ENCODE measurements at regions not wholly inside any gene's neighbourhood (a gene's known extent, or its start where the extent isn't known, plus 50 kb on each side); places are given as distances from the start of the nearest gene placed in this dataset.

DNA sequence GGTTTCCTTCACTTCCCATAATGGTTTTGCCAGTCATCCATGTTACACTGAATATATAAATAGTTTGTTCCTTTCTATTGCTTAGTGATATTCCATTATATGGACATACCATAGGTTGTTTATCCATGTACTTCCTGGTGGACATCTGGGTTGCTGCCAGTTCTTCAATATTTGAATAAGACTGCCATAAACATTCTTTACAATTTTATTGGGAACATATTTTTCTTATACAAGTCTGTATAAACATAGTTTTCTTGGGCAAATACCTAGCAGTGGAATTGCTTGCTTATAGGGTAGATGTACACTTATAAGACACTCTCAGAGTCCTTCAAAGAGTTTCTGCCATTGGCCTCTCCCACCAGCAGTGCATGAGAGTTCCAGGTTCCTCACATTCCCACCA, 231.4 kb downstream of the OPA1 start (continued):
- TF ChIP-seq, protein P1, sequence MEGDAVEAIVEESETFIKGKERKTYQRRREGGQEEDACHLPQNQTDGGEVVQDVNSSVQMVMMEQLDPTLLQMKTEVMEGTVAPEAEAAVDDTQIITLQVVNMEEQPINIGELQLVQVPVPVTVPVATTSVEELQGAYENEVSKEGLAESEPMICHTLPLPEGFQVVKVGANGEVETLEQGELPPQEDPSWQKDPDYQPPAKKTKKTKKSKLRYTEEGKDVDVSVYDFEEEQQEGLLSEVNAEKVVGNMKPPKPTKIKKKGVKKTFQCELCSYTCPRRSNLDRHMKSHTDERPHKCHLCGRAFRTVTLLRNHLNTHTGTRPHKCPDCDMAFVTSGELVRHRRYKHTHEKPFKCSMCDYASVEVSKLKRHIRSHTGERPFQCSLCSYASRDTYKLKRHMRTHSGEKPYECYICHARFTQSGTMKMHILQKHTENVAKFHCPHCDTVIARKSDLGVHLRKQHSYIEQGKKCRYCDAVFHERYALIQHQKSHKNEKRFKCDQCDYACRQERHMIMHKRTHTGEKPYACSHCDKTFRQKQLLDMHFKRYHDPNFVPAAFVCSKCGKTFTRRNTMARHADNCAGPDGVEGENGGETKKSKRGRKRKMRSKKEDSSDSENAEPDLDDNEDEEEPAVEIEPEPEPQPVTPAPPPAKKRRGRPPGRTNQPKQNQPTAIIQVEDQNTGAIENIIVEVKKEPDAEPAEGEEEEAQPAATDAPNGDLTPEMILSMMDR (conservative IDR thresholded peaks at IDR 0.05; ENCODE audit: low read depth in 2 of 2), result no peak
- TF ChIP-seq STAT1 (IDR thresholded peaks at IDR 0.05; ENCODE audit: unreplicated experiment), result no peak

DNA sequence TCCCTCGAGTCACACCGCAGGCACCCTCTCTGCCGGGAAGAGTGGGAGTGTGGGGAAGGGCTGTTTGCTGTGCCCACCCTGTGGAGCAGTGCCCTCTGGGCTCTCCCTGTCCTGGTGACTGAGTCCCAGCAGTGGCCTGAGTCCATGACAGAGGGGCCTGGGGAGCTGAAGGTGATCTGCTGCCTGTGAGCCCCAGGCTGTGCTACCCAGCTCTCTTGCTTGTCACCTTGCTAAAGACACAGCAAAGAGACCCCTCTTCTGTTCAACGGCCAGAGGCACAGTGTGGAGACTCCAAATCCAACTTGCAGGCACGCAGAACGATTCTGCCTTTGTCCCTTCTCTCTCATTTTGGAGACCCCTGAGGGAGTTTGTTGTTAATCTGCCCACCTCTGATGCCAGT, 232.6 kb downstream of the OPA1 start:
- H3K4me3 Mint-ChIP-seq, result no peak overlapping the region
- DNase-seq (ENCODE audit: low spot score), result no peak
- peaks cover 42% of the 10 kb centered on the region for H3K4me1 Mint-ChIP-seq
- H3K4me1 ChIP-seq (ENCODE audit: insufficient read depth), result peaks cover 24% of the 10 kb centered on the region
- H3K4me3 ChIP-seq, result no peak overlapping the region
- H3K9me2 ChIP-seq (ENCODE audit: insufficient read depth), result no peaks in the 10 kb centered on the region
- peaks cover 6% of the 10 kb centered on the region for H3K27me3 Mint-ChIP-seq (ENCODE audit: insufficient read depth, low read depth, poor library complexity)
- no peaks in the 10 kb centered on the region for H3K9me3 Mint-ChIP-seq
- H2AFZ ChIP-seq, result peak overlapping the region; percentile 76; the same call in 1 of the 2 replicates
- H3F3A ChIP-seq (replicated peaks; ENCODE audit: low read depth), result no peaks in the 10 kb centered on the region
- H3K4me2 ChIP-seq, result no peak overlapping the region
- H3K27me3 ChIP-seq (ENCODE audit: insufficient read depth), result no peaks in the 10 kb centered on the region
- H3K27ac ChIP-seq (ENCODE audit: low read depth), result no peak overlapping the region
- peaks cover 5% of the 10 kb centered on the region; the same call in 1 of the 3 replicates for H3K36me3 Mint-ChIP-seq (ENCODE audit: low read depth)
- no peak overlapping the region for H3K27ac Mint-ChIP-seq
- no peak for TF ChIP-seq EZH2phosphoT487 (IDR thresholded peaks at IDR 0.05; ENCODE audit: unreplicated experiment)
- TF ChIP-seq, protein P2, sequence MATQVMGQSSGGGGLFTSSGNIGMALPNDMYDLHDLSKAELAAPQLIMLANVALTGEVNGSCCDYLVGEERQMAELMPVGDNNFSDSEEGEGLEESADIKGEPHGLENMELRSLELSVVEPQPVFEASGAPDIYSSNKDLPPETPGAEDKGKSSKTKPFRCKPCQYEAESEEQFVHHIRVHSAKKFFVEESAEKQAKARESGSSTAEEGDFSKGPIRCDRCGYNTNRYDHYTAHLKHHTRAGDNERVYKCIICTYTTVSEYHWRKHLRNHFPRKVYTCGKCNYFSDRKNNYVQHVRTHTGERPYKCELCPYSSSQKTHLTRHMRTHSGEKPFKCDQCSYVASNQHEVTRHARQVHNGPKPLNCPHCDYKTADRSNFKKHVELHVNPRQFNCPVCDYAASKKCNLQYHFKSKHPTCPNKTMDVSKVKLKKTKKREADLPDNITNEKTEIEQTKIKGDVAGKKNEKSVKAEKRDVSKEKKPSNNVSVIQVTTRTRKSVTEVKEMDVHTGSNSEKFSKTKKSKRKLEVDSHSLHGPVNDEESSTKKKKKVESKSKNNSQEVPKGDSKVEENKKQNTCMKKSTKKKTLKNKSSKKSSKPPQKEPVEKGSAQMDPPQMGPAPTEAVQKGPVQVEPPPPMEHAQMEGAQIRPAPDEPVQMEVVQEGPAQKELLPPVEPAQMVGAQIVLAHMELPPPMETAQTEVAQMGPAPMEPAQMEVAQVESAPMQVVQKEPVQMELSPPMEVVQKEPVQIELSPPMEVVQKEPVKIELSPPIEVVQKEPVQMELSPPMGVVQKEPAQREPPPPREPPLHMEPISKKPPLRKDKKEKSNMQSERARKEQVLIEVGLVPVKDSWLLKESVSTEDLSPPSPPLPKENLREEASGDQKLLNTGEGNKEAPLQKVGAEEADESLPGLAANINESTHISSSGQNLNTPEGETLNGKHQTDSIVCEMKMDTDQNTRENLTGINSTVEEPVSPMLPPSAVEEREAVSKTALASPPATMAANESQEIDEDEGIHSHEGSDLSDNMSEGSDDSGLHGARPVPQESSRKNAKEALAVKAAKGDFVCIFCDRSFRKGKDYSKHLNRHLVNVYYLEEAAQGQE (IDR thresholded peaks at IDR 0.05; ENCODE audit: unreplicated experiment), result no peak
- TF ChIP-seq, protein P3, sequence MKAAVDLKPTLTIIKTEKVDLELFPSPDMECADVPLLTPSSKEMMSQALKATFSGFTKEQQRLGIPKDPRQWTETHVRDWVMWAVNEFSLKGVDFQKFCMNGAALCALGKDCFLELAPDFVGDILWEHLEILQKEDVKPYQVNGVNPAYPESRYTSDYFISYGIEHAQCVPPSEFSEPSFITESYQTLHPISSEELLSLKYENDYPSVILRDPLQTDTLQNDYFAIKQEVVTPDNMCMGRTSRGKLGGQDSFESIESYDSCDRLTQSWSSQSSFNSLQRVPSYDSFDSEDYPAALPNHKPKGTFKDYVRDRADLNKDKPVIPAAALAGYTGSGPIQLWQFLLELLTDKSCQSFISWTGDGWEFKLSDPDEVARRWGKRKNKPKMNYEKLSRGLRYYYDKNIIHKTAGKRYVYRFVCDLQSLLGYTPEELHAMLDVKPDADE (IDR thresholded peaks at IDR 0.05), result no peak
- H4K20me1 ChIP-seq (replicated peaks; ENCODE audit: insufficient read depth), result no peaks in the 10 kb centered on the region
- H3K36me3 ChIP-seq (ENCODE audit: insufficient read depth), result no peaks in the 10 kb centered on the region
- no peak for ATAC-seq
- no peaks in the 10 kb centered on the region for H3K79me2 ChIP-seq (replicated peaks; ENCODE audit: insufficient read depth)

DNA sequence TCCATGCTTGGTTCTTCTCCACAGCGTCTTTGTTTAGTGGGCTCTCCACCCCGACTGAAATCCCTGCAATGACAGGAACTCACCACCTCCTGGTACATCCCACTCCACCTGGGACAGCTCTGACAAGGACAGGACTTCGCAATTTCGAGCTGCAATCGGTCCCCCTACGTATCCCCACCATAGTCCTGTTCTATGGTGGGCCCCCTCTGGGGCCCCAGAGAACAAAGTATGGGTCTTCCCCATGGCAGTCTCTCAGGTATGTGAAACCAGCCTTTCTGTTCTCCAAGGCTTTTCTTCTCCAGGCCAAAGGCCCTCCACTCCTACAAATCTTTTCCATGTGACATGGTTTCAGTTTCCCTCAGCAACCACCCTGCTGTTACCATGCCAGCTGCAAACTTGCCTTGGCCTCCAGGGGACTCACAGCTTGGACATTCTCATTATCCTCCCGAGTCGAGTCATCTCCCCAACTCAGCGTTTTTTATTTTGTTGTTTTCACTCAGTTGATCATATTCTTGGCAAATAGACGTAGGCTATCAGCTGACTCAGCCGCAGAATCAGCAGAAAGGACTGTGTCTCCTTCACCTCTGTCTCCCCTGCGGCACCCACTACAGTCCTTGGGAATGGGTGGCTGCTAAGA, 233.3 kb downstream of the OPA1 start:
- Histone ChIP-seq H3K27me3 (ENCODE audit: insufficient read depth) (no peaks in the 10 kb centered on the region), H4K20me1 (replicated peaks; ENCODE audit: insufficient read depth) (no peaks in the 10 kb centered on the region), H3K79me2 (replicated peaks; ENCODE audit: insufficient read depth) (no peaks in the 10 kb centered on the region), H2AFZ (peak overlapping the region; percentile 76), H3K36me3 (ENCODE audit: insufficient read depth) (no peaks in the 10 kb centered on the region), H3K9me2 (ENCODE audit: insufficient read depth) (no peaks in the 10 kb centered on the region), H3K4me3 (no peak overlapping the region), H3F3A (replicated peaks; ENCODE audit: low read depth) (no peaks in the 10 kb centered on the region), H3K27ac (ENCODE audit: low read depth) (no peak overlapping the region), H3K4me2 (peak overlapping the region; percentile 19), H3K4me1 (ENCODE audit: insufficient read depth) (peaks cover 22% of the 10 kb centered on the region)
- ATAC-seq, result peak; percentile 55; the same call in 2 of the 3 replicates
- Mint-ChIP-seq H3K4me3 (no peak overlapping the region), H3K27ac (no peak overlapping the region), H3K9me3 (no peaks in the 10 kb centered on the region), H3K4me1 (peaks cover 37% of the 10 kb centered on the region), H3K36me3 (ENCODE audit: low read depth) (peaks cover 5% of the 10 kb centered on the region; the same call in 1 of the 3 replicates), H3K27me3 (ENCODE audit: insufficient read depth, low read depth, poor library complexity) (peaks cover 4% of the 10 kb centered on the region)
- TF ChIP-seq, protein P2 (IDR thresholded peaks at IDR 0.05; ENCODE audit: unreplicated experiment), result no peak
- TF ChIP-seq CREB1 (CRISPR knock-in tag; IDR thresholded peaks at IDR 0.05; ENCODE audit: low read depth) (no peak), NANOG (IDR thresholded peaks at IDR 0.05; ENCODE audit: borderline replicate concordance) (no peak)
- DNase-seq (ENCODE audit: low spot score), result no peak
